Mammary epithelial cell (primary cell): ENCODE measurements at regions not wholly inside any gene's neighbourhood (a gene's known extent, or its start where the extent isn't known, plus 50 kb on each side); places are given as distances from the start of the nearest gene placed in this dataset.

ENCODE experiments used
- CTCF ChIP-seq, 2 donors: IDR thresholded peaks in 1 of 2; conservative IDR thresholded peaks in 1 of 2; 2 replicates each; pipeline ENCODE4 v1.5.1; 2011 to 2012; ENCODE audit warnings: inconsistent platforms in 2 of 2, low read length in 2 of 2, mild to moderate bottlenecking in 2 of 2, control low read depth in 1 of 2, low read depth in 1 of 2; ENCODE audit not compliant: insufficient read depth in 1 of 2; ENCODE audit errors: extremely low read depth in 1 of 2
- EZH2 ChIP-seq: IDR thresholded peaks from 2 replicates; pipeline ENCODE4 v1.6.1; 2012; ENCODE audit warnings: low read length, inconsistent platforms, borderline replicate concordance

GRCh38 chr2:160674146-160674750, 180.6 kb upstream of the RBMS1 start:
- no peak for TF ChIP-seq CTCF (conservative IDR thresholded peaks at IDR 0.05 in 1 of 2, IDR thresholded peaks at IDR 0.05 in 1 of 2; ENCODE audit: extremely low read depth in 1 of 2, insufficient read depth in 1 of 2, low read depth in 1 of 2, low read length in 2 of 2)
- no peak for TF ChIP-seq EZH2
